ENCODE measurements at regions not wholly inside any gene's neighbourhood (a gene's known extent, or its start where the extent isn't known, plus 50 kb on each side); places are given as distances from the start of the nearest gene placed in this dataset.
A peak's percentile ranks its signal among the peaks of the same experiment; 100 is the strongest.

- DNase-seq (ENCODE audit: low read depth), result peak; percentile 56
Measured at GRCh38 chr18:39825485-39826150, 2129.4 kb upstream of the PIK3C3 start.

- peak; percentile 44 for DNase-seq (ENCODE audit: low read depth)
Measured at GRCh38 chr18:39806525-39806924, 2148.5 kb upstream of the PIK3C3 start.

- no peak for DNase-seq (ENCODE audit: low read depth)
Measured at GRCh38 chr18:39805218-39805617, 2149.8 kb upstream of the PIK3C3 start.

- no peak for DNase-seq (ENCODE audit: low read depth)
Measured at GRCh38 chr18:39802648-39803229, 2152.3 kb upstream of the PIK3C3 start.

- DNase-seq (ENCODE audit: low read depth), result no peak
Measured at GRCh38 chr18:39801848-39802247, 2153.2 kb upstream of the PIK3C3 start.

- no peak for DNase-seq (ENCODE audit: low read depth)
Measured at GRCh38 chr18:39801010-39801409, 2154.0 kb upstream of the PIK3C3 start.

GRCh38 chr18:39799006-39799405 is 2156.0 kb upstream of the PIK3C3 start:
- peak; percentile 6 for DNase-seq (ENCODE audit: low read depth)

- peak; percentile 16 for DNase-seq (ENCODE audit: low read depth)
Measured at GRCh38 chr18:39796393-39796792, 2158.6 kb upstream of the PIK3C3 start.

- no peak for DNase-seq (ENCODE audit: low read depth)
Measured at GRCh38 chr18:39795350-39795749, 2159.7 kb upstream of the PIK3C3 start.

- no peak for DNase-seq (ENCODE audit: low read depth)
Measured at GRCh38 chr18:39793609-39794008, 2161.4 kb upstream of the PIK3C3 start.

GRCh38 chr18:39788383-39788782 is 2166.7 kb upstream of the PIK3C3 start:
- peak; percentile 28 for DNase-seq (ENCODE audit: low read depth)

GRCh38 chr18:39786477-39786876 is 2168.6 kb upstream of the PIK3C3 start:
- no peak for DNase-seq (ENCODE audit: low read depth)

- DNase-seq (ENCODE audit: low read depth), result no peak
Measured at GRCh38 chr18:39784541-39784940, 2170.5 kb upstream of the PIK3C3 start.

GRCh38 chr18:39781565-39781964 is 2173.5 kb upstream of the PIK3C3 start:
- DNase-seq (ENCODE audit: low read depth), result no peak

- DNase-seq (ENCODE audit: low read depth), result no peak
Measured at GRCh38 chr18:39780774-39781173, 2174.3 kb upstream of the PIK3C3 start.

- DNase-seq (ENCODE audit: low read depth), result no peak
Measured at GRCh38 chr18:39779926-39780325, 2175.1 kb upstream of the PIK3C3 start.

- peak; percentile 63 for DNase-seq (ENCODE audit: low read depth)
Measured at GRCh38 chr18:39776766-39777165, 2178.3 kb upstream of the PIK3C3 start.

- DNase-seq (ENCODE audit: low read depth), result no peak
Measured at GRCh38 chr18:39774957-39775598, 2180.0 kb upstream of the PIK3C3 start.

GRCh38 chr18:39773646-39774045 is 2181.4 kb upstream of the PIK3C3 start:
- DNase-seq (ENCODE audit: low read depth), result peak; percentile 13

GRCh38 chr18:39772155-39772919 is 2182.7 kb upstream of the PIK3C3 start:
- DNase-seq (ENCODE audit: low read depth), result peak; percentile 29

- DNase-seq (ENCODE audit: low read depth), result no peak
Measured at GRCh38 chr18:39770399-39770798, 2184.6 kb upstream of the PIK3C3 start.

- DNase-seq (ENCODE audit: low read depth), result no peak
Measured at GRCh38 chr18:39764873-39765272, 2190.2 kb upstream of the PIK3C3 start.

- peak; percentile 11 for DNase-seq (ENCODE audit: low read depth)
Measured at GRCh38 chr18:39761273-39761672, 2193.8 kb upstream of the PIK3C3 start.
